H1 (cell line): ENCODE measurements at regions not wholly inside any gene's neighbourhood (a gene's known extent, or its start where the extent isn't known, plus 50 kb on each side); places are given as distances from the start of the nearest gene placed in this dataset.
"Not testable (repeated sequence)": the region's sequence is repeated elsewhere in the genome, so short reads cannot be mapped to it uniquely, and the experiment has no call there.

Experiments used
- CTCF ChIA-PET: fragments of 300-600 bp; sonication (Branson Sonifier 250); formaldehyde crosslinking; loops from one replicate; lab custom pipeline; 2021; ENCODE audit not compliant: partially characterized antibody; lab: Charles Lee
- POLR2A ChIA-PET: fragments of 300-600 bp; sonication (Branson Sonifier 250); formaldehyde crosslinking; loops from one replicate; lab custom pipeline; 2021; ENCODE audit warnings: inconsistent platforms; ENCODE audit not compliant: partially characterized antibody; lab: Charles Lee
- DNase-seq, 2 experiments: peaks; one replicate each; pipeline versions ENCODE4 v3.0.0 to v3.0.0-alpha.2; 2010 to 2022; ENCODE audit warnings: low spot score in 2 of 2, low read depth in 1 of 2, mixed read lengths in 1 of 2
- FAIRE-seq: peaks from 2 replicates; lab custom pipeline; 2011; peaks lifted over from hg19 to GRCh38; lab: Jason Lieb, UNC
- H2AFZ ChIP-seq: 2 replicates; pipeline ENCODE4 v1.8.1; 2012; ENCODE audit warnings: low read length, inconsistent platforms
- H2AK5ac ChIP-seq: 2 replicates; pipeline ENCODE4 v1.6.1; 2013; ENCODE audit warnings: low read depth, low read length
- H2BK120ac ChIP-seq: replicated peaks from 2 replicates; pipeline ENCODE3; 2013; ENCODE audit warnings: low read depth, low read length, inconsistent platforms
- H2BK12ac ChIP-seq: 2 replicates; pipeline ENCODE4 v1.6.1; 2013; ENCODE audit warnings: low read depth, low read length
- H2BK15ac ChIP-seq: 2 replicates; pipeline ENCODE4 v1.6.1; 2013; ENCODE audit warnings: low read length
- H2BK20ac ChIP-seq: 2 replicates; pipeline ENCODE4 v1.6.1; 2013; ENCODE audit warnings: low read length
- H2BK5ac ChIP-seq: 2 replicates; pipeline ENCODE4 v1.6.1; 2013; ENCODE audit warnings: low read depth, low read length
- H3K14ac ChIP-seq: 2 replicates; pipeline ENCODE4 v1.6.1; 2013; ENCODE audit warnings: inconsistent platforms; ENCODE audit not compliant: insufficient read length
- H3K18ac ChIP-seq: 2 replicates; pipeline ENCODE4 v1.6.1; 2013; ENCODE audit warnings: low read length; ENCODE audit errors: extremely low read depth
- H3K23ac ChIP-seq: 2 replicates; pipeline ENCODE4 v1.6.1; 2013; ENCODE audit warnings: inconsistent platforms; ENCODE audit not compliant: insufficient read length
- H3K23me2 ChIP-seq: 2 replicates; pipeline ENCODE4 v1.6.1; 2013; ENCODE audit warnings: low read depth, low read length
- H3K27ac ChIP-seq: 2 replicates; pipeline ENCODE4 v1.6.1; 2011; ENCODE audit warnings: low read depth, low read length, inconsistent platforms
- H3K27me3 ChIP-seq, 4 experiments: replicated peaks in 1 of 4; 1 replicate in 1 of 4; 2 replicates in 3 of 4; pipeline versions ENCODE4 v1.6.1 to v1.8.1; 2011 to 2013; ENCODE audit warnings: low read length in 3 of 4, mild to moderate bottlenecking in 3 of 4, inconsistent platforms in 2 of 4, mixed read lengths in 2 of 4, moderate library complexity in 1 of 4; ENCODE audit not compliant: control insufficient read depth in 3 of 4, insufficient read depth in 3 of 4; ENCODE audit errors: extremely low read depth in 1 of 4
- H3K36me3 ChIP-seq, 4 experiments: 2 replicates each; pipeline versions ENCODE4 v1.6.1 to v1.8.1; 2011 to 2013; ENCODE audit warnings: mild to moderate bottlenecking in 4 of 4, low read length in 3 of 4, moderate library complexity in 2 of 4, control low read depth in 1 of 4, inconsistent platforms in 1 of 4; ENCODE audit not compliant: insufficient read depth in 4 of 4, control insufficient read depth in 2 of 4
- H3K4ac ChIP-seq: replicated peaks from 2 replicates; pipeline ENCODE3; 2013; ENCODE audit warnings: low read length, low read depth, mixed read lengths, inconsistent platforms; ENCODE audit not compliant: insufficient read length
- H3K4me1 ChIP-seq, 4 experiments: replicated peaks in 1 of 4; 1 replicate in 1 of 4; 2 replicates in 3 of 4; pipeline versions ENCODE4 v1.6.1 to v1.8.1; 2011 to 2013; ENCODE audit warnings: low read length in 3 of 4, inconsistent platforms in 2 of 4, mixed read lengths in 1 of 4; ENCODE audit not compliant: insufficient read depth in 4 of 4, control insufficient read depth in 3 of 4
- H3K4me2 ChIP-seq, 2 experiments: 2 replicates each; pipeline versions ENCODE4 v1.6.1 to v1.8.1; 2011 to 2013; ENCODE audit warnings: low read depth in 2 of 2, low read length in 2 of 2, control low read depth in 1 of 2, inconsistent platforms in 1 of 2, mild to moderate bottlenecking in 1 of 2; ENCODE audit not compliant: insufficient read depth in 1 of 2
- H3K4me3 ChIP-seq, 4 experiments: fragments of 200-600, 300-600 bp in 1 of 4; sonication (generic), shearing (Covaris generic), sonication (Bioruptor Twin) in 1 of 4; 2 replicates each; pipeline versions ENCODE4 v1.5.1 to v1.8.1; 2011 to 2016; ENCODE audit warnings: low read length in 4 of 4, low read depth in 3 of 4, control low read depth in 2 of 4, inconsistent platforms in 2 of 4, mild to moderate bottlenecking in 2 of 4, mixed read lengths in 1 of 4, moderate library complexity in 1 of 4; ENCODE audit not compliant: insufficient read depth in 2 of 4; ENCODE audit errors: extremely low read depth in 1 of 4
- H3K56ac ChIP-seq: replicated peaks from 2 replicates; pipeline ENCODE3; 2013; ENCODE audit warnings: low read depth, mild to moderate bottlenecking, mixed read lengths, low read length, inconsistent platforms; ENCODE audit not compliant: insufficient read length
- H3K79me1 ChIP-seq: 2 replicates; pipeline ENCODE4 v1.6.1; 2013; ENCODE audit warnings: low read depth, low read length, control low read depth
- H3K79me2 ChIP-seq, 2 experiments: 2 replicates each; pipeline versions ENCODE4 v1.6.1 to v1.8.1; 2012 to 2013; ENCODE audit warnings: low read length in 2 of 2, mild to moderate bottlenecking in 2 of 2, inconsistent platforms in 1 of 2; ENCODE audit not compliant: insufficient read depth in 2 of 2, control insufficient read depth in 1 of 2
- H3K9ac ChIP-seq, 4 experiments: replicated peaks in 1 of 4; 1 replicate in 1 of 4; 2 replicates in 3 of 4; pipeline versions ENCODE4 v1.6.1 to v1.8.1; 2011 to 2013; ENCODE audit warnings: low read depth in 3 of 4, low read length in 3 of 4, control low read depth in 2 of 4, mild to moderate bottlenecking in 2 of 4, moderate library complexity in 2 of 4, inconsistent platforms in 1 of 4; ENCODE audit errors: extremely low read depth in 1 of 4
- H3K9me3 ChIP-seq, 2 experiments: 2 replicates each; pipeline versions ENCODE4 v1.6.1 to v1.8.1; 2012 to 2013; ENCODE audit warnings: mild to moderate bottlenecking in 2 of 2, moderate library complexity in 2 of 2, control low read depth in 1 of 2, inconsistent platforms in 1 of 2, low read depth in 1 of 2, low read length in 1 of 2, mixed read lengths in 1 of 2; ENCODE audit not compliant: insufficient read depth in 2 of 2
- H4K20me1 ChIP-seq, 2 experiments: replicated peaks in 1 of 2; 2 replicates each; pipeline versions ENCODE3 to v1.8.1; 2011 to 2013; ENCODE audit warnings: inconsistent platforms in 2 of 2, low read length in 2 of 2, mild to moderate bottlenecking in 1 of 2; ENCODE audit not compliant: insufficient read depth in 2 of 2, control insufficient read depth in 1 of 2
- H4K5ac ChIP-seq: 2 replicates; pipeline ENCODE4 v1.6.1; 2013; ENCODE audit warnings: low read length, low read depth, mixed read lengths, inconsistent platforms; ENCODE audit not compliant: insufficient read length
- H4K8ac ChIP-seq: 2 replicates; pipeline ENCODE4 v1.8.0; 2013; ENCODE audit warnings: mild to moderate bottlenecking, moderate library complexity, low read length, inconsistent platforms; ENCODE audit not compliant: insufficient read depth; ENCODE audit errors: extremely low read depth
- H4K91ac ChIP-seq: replicated peaks from 2 replicates; pipeline ENCODE3; 2013; ENCODE audit warnings: low read length, mixed read lengths, inconsistent platforms; ENCODE audit not compliant: insufficient read length
- WGBS, 2 experiments: shearing (Covaris generic) in 1 of 2; methylation state at CpG; one replicate each; pipeline versions ENCODE4 v1.1.6 to v1.1.7; 2013 to 2015; ENCODE audit warnings: low lambda C conversion rate in 2 of 2, mixed read lengths in 2 of 2, inconsistent platforms in 1 of 2, low coverage in 1 of 2, missing lambda C conversion rate in 1 of 2; ENCODE audit not compliant: insufficient replicate concordance in 2 of 2, insufficient coverage in 1 of 2, insufficient read length in 1 of 2; ENCODE audit errors: extremely low coverage in 1 of 2, missing lambda C conversion rate in 1 of 2; 5-methylcytosine and 5-hydroxymethylcytosine counted together

- H2BK20ac ChIP-seq, H3K4ac ChIP-seq, H2AK5ac ChIP-seq, H4K20me1 ChIP-seq, H3K4me3 ChIP-seq, H3K4me2 ChIP-seq, H3K23ac ChIP-seq, H3K79me2 ChIP-seq, H3K9ac ChIP-seq, H2BK5ac ChIP-seq, H3K27me3 ChIP-seq, H4K91ac ChIP-seq, H3K36me3 ChIP-seq, H3K18ac ChIP-seq, POLR2A ChIA-PET, H2BK12ac ChIP-seq, DNase-seq, H3K4me1 ChIP-seq, H3K56ac ChIP-seq, H4K5ac ChIP-seq, H2BK15ac ChIP-seq, H3K79me1 ChIP-seq, H2AFZ ChIP-seq, H4K8ac ChIP-seq, H3K27ac ChIP-seq, H3K14ac ChIP-seq, FAIRE-seq, CTCF ChIA-PET, H3K23me2 ChIP-seq, H2BK120ac ChIP-seq: not testable (repeated sequence)
- H3K9me3 ChIP-seq: peaks cover 33 to 39% of the 10 kb centered on the region in 2 experiments
- 85% methylated on average over 4 of the region's 4 CpGs; no CpG with 5 or more reads in 1 of the 2 experiments for WGBS, 2 experiments
Measured at GRCh38 chr2:238531017-238531645, 104.4 kb downstream of the ASB1 start.

- H3K79me1 ChIP-seq, H3K36me3 ChIP-seq, H2AFZ ChIP-seq, H3K27ac ChIP-seq, FAIRE-seq, POLR2A ChIA-PET, H2BK15ac ChIP-seq, H4K8ac ChIP-seq, H3K4me2 ChIP-seq, H3K23me2 ChIP-seq, H3K27me3 ChIP-seq, H4K91ac ChIP-seq, H3K9ac ChIP-seq, DNase-seq, H3K4me1 ChIP-seq, H3K18ac ChIP-seq, H3K79me2 ChIP-seq, H3K4ac ChIP-seq, H2AK5ac ChIP-seq, H4K5ac ChIP-seq, H3K23ac ChIP-seq, H2BK20ac ChIP-seq, H3K14ac ChIP-seq, H4K20me1 ChIP-seq, CTCF ChIA-PET, H2BK12ac ChIP-seq, H2BK120ac ChIP-seq, H2BK5ac ChIP-seq, H3K4me3 ChIP-seq, H3K56ac ChIP-seq: not testable (repeated sequence)
- H3K9me3 ChIP-seq: peaks cover 44 to 79% of the 10 kb centered on the region in 2 experiments
- WGBS, 2 experiments: 75% methylated on average over 3 of the region's 3 CpGs; no CpG with 5 or more reads in 1 of the 2 experiments
Measured at GRCh38 chr2:238543732-238544131, 117.0 kb downstream of the ASB1 start.
